ENCODE measurements at regions not wholly inside any gene's neighbourhood (a gene's known extent, or its start where the extent isn't known, plus 50 kb on each side); places are given as distances from the start of the nearest gene placed in this dataset.

- DNase-seq (ENCODE audit: low spot score), result peak; percentile 46
Observed at GRCh38 chr7:41046221-41046761, 656.6 kb downstream of the INHBA start.

- DNase-seq (ENCODE audit: low spot score), result peak; percentile 54
Observed at GRCh38 chr7:41045556-41046123, 657.2 kb downstream of the INHBA start.

DNA sequence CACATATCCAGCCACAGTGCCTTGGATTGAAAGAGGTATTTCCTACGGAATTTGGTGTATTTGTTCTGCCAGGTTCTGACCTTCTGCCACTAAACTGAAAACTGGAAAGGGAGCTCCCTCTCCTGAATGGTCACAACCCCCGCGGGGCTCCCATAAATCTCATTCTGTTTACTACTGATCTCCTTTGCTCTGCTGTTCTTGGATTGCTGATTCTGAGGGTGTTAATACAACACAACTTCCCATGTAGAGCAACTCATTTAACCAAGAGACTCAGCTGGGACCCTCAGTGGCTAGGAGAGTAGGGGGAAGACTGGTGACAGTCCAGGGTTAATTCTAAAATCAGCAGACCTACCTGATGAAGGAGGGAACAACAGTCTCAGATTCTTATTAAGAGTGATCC is 662.9 kb downstream of the INHBA start:
- no peak for DNase-seq (ENCODE audit: low spot score)

GRCh38 chr7:41039386-41039953 is 663.4 kb downstream of the INHBA start:
- DNase-seq (ENCODE audit: low spot score), result no peak

- no peak for DNase-seq (ENCODE audit: low spot score)
Observed at GRCh38 chr7:41038211-41038610, 664.7 kb downstream of the INHBA start.

GRCh38 chr7:41037691-41038090 is 665.2 kb downstream of the INHBA start:
- DNase-seq (ENCODE audit: low spot score), result no peak

- no peak for DNase-seq (ENCODE audit: low spot score)
Observed at GRCh38 chr7:41035794-41036193, 667.1 kb downstream of the INHBA start.

GRCh38 chr7:41033500-41033899 is 669.4 kb downstream of the INHBA start:
- no peak for DNase-seq (ENCODE audit: low spot score)

DNA sequence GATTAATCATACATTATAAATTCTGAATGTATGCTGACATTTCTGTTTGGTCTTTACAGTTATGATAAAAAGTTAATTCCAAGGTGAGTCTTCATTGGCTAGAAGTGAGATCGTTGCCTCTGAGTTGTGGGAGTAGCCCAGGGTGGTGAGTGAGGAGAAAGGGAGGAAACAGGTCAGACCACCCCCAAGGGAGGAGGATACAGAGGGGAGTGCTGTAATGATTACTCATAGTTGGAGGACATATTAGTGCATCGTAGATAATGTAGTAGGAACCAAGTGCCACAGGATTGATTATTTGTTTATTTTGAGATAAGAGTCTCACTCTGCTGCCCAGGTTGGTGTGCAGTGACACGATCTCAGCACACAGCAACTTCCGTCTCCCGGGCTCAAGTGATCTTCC is 672.2 kb downstream of the INHBA start:
- no peak for DNase-seq (ENCODE audit: low spot score)

- peak; percentile 91 for DNase-seq (ENCODE audit: low spot score)
Observed at GRCh38 chr7:41029072-41029499, 673.8 kb downstream of the INHBA start.

DNA sequence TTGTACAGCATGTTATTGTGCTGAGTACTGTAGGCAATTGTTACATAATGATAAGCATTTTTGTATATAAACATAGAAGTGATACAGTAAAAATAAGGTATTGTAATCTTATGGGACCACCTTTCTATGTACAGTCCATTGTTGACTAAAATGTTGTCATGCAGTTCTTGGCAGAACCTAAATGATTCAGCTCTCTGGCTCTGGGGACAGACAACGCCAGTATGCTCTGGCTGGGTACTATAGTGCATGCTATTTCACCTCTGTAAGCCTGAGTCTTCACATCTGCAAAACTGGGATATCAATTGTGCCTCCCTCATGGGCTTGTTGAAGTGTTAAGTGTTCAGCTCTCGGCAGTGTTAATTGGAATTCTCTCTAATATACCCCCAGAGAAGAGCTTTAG is 674.3 kb downstream of the INHBA start:
- DNase-seq (ENCODE audit: low spot score), result no peak

GRCh38 chr7:41027428-41028115 is 675.3 kb downstream of the INHBA start:
- peak; percentile 99 for DNase-seq (ENCODE audit: low spot score)

DNA sequence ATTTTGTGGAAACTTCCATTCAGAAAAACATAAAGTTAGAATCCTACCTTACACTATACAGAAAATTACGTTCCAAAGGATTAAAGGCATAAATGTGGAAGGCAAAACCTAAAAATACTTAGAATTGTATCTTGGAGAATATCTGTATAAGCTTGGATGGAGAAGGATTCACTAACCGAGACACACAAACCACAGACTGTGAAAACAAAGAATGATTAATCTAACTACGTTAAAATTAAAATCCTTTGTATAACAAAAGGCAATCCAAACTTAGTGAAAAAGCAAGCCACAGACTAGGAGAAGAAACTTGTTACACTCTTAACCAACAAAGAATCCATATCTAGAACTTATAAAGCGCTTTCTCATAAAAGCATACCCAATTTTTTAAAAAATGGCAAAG is 678.8 kb downstream of the INHBA start:
- DNase-seq (ENCODE audit: low spot score), result no peak

DNA sequence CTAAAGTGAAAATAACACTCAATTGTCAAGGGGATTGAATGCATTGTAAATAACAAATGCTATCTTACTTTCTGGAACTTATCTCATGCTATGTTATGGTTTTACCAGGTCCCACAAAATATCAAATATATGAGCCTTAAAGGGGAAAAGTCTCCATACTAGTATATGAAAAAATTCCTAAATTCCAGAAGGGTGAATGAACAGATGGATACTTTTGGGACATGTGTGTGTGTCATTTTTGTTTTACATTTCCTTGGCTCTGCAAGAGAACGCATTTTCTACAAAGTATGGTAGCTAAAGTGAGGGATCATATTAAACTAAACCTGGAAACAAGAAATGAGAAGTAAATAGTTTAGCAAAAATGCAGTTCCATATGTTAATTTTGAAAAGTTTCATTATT is 682.8 kb downstream of the INHBA start:
- no peak for DNase-seq (ENCODE audit: low spot score)

GRCh38 chr7:41013117-41013516 is 689.8 kb downstream of the INHBA start:
- DNase-seq (ENCODE audit: low spot score), result no peak

GRCh38 chr7:41012041-41012440 is 690.8 kb downstream of the INHBA start:
- DNase-seq (ENCODE audit: low spot score), result no peak

GRCh38 chr7:41010967-41011366 is 691.9 kb downstream of the INHBA start:
- no peak for DNase-seq (ENCODE audit: low spot score)

DNA sequence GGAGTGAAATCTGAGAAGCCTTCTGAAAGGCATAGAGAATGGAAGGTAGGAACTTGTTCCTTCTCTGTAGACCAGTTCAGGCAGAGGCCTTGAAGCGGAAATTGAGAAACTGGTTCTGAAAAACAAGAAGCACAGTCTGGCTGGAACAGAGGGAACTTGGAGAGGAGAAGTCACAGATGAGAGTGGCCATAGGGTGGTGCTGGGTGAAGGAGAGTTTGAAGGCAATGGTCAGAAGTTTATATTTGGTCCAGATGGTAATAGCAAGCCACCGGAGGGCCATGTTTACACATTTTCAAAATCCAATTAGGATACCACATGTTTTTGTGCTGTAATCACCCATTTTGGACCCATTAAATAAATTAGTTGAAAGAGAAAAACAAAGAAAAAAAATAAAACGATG is 692.5 kb downstream of the INHBA start:
- no peak for DNase-seq (ENCODE audit: low spot score)

- no peak for DNase-seq (ENCODE audit: low spot score)
Observed at GRCh38 chr7:41007811-41008210, 695.1 kb downstream of the INHBA start.

DNA sequence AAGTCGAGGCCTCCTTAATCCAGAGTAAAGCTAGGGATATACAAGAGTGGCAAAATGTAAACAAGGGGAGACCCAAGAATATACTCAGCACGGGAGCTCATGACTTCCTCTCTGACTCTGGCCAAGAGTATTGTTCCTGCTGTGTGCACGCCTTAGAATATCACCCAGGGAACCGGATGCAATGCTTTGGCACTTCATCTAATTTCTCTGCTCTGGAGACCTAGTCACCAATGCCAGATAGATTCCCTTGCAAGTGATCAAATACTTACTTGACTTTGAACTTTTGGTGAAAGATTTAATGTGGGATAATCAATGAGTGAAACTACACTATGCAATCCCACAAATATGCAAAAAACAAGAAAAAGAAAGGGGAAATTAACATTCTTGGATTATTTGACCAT is 695.5 kb downstream of the INHBA start:
- peak; percentile 46 for DNase-seq (ENCODE audit: low spot score)

DNA sequence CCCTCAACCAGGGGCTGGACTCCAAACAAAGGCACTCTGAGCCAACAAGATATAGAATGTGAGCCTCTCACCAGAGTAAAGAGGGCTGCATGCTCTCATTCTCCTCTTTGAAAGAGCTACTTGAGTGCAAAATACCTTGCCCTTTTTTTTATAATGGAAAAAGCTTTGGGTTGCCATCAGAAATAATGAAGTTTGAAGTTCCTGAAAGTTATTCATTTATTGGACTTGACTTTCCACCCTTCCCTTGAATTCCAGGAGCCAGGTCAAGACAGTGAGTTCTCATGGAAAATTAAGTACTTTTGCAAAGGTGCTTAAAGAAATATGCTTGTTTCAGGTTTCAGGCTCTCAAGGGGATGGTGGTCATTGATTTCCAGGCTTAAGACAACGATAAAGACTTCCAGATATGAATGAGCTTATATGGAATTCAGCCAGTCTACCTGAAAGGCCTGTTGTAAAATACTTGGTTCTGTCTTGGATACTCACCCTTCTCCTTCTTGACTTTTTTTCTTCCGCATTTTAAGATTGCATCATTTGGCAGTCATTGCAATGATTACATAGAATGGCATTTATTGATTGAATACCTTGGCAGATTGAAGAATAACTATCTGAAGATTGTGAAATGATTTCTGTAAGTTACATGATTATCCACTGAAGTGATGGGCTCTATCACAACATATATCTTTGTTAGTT is 696.4 kb downstream of the INHBA start:
- no peak for DNase-seq (ENCODE audit: low spot score)

- peak; percentile 96 for DNase-seq (ENCODE audit: low spot score)
Observed at GRCh38 chr7:41005374-41005901, 697.5 kb downstream of the INHBA start.
